ENCODE measurements at regions not wholly inside any gene's neighbourhood (a gene's known extent, or its start where the extent isn't known, plus 50 kb on each side); places are given as distances from the start of the nearest gene placed in this dataset.

- no peak for TF ChIP-seq CTCF (IDR thresholded peaks at IDR 0.05)
- no peak for TF ChIP-seq ZFX (IDR thresholded peaks at IDR 0.05; ENCODE audit: borderline replicate concordance)
Measured at GRCh38 chr2:149841396-149841795, 253.8 kb upstream of the MMADHC start.
